ENCODE measurements at regions not wholly inside any gene's neighbourhood (a gene's known extent, or its start where the extent isn't known, plus 50 kb on each side); places are given as distances from the start of the nearest gene placed in this dataset.

DNA sequence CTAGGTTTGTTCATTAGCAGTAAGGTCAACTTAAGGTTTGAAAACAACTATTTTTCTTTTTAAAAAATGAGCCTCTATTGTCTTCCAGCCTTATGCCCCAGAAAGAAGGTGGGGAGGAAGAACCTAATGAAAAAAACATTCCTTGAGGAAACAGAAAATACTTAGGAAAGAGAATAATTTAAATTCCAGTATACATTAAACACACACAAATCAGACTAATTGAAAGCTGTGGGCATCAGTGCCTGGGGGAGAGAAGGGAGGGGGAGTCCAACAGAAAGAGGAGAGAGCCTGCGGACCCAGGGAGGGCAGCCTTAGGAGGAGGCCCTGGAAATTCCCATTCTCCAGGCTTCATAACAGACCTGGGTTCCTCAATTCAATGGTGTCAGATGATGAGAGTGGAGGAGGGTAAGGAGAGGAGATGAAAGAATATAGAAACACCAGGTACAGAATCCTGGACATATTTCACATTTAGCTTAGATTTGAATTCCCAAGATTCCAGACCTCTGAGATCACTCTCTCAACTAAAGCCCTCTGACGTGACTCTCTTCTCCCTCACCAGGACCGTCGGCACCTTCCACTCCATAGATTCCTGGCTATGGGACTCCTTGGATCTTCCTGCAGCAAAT is 320.5 kb upstream of the UMPS start:
- DNase-seq (ENCODE audit: low spot score), result no peak

DNA sequence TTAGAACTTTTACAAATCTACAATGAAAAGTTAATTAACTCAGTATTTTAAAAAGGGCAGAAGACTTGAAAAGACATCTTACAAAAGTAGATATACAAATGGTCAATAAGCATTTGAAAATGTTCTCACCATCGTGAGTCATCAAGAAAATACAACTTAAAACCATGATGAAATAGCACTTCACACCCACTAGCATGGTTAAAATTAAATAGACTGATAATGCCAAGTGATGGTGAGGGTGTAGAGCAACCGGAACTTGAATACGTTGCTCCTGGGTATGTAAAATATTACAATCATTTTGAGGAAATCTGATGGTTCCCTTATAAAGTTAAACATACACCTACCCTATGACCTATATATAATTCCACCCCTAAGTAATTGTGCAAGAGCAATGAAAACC is 319.8 kb upstream of the UMPS start:
- DNase-seq (ENCODE audit: low spot score), result no peak

DNA sequence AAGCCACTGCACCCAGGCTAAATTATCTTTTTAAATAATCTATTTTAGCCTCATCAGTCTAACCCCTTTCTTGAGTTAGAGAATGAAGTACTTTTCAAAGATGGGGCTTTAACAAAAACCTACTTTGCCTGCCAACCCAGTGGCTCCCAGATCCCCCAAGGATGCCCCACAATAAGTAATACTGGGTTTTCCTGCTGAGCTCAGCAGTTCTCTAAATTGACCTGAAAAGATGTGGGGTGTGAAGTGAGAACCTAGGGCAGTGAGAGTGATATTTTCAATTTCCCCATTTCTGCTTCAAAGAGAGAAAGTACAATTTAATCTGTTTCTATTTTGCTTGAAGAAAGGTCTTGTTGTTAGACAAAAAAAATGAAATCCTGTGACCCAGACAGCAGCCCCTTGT is 318.5 kb upstream of the UMPS start:
- no peak for DNase-seq (ENCODE audit: low spot score)

- DNase-seq (ENCODE audit: low spot score), result no peak
Measured at GRCh38 chr3:124412644-124413043, 317.6 kb upstream of the UMPS start.

DNA sequence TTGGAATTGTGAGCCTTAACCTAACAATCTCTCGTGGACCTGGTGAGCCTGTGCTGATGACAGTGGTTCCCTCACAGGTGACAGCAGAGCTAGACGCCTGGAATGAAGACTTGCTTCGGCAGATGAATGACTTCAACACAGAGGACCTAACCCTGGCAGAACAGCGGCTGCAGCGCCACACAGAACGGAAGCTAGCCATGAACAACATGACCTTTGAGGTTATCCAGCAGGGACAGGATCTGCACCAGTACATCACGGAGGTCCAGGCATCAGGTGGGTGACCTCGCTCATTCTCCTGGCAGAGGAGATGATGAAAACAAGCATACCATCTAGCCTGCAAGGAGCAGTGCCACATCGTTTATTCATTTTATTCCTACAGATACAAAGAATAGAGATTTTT is 316.9 kb upstream of the UMPS start:
- DNase-seq (ENCODE audit: low spot score), result no peak

DNA sequence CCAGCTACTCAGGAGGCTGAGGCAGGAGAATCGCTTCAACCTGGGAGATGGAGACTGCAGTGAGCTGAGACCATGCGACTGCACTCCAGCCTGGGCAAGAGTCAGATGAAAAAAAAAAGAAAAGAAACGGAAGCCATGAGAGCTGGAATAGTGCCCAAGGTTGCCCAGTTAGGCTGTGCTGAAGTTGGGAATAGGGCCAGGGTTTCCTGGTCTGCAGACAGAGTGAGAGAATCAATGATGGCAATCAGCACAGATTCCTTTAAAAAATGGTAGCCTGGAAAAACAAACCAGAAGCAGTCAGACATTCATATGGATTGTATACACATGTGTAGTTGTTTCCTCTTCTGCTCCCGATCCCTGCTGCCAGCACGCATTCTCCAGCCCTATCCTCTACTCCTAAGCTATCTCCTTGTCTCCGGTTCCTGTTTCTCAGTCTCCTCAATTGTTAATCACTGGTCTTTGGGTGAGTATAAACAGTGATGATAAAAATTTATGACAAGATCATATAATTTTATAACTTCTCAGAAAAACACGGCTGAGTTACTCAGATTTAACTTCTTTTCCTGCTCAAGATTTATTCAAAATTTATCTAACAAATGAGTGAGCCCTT is 316.2 kb upstream of the UMPS start:
- DNase-seq (ENCODE audit: low spot score), result no peak

DNA sequence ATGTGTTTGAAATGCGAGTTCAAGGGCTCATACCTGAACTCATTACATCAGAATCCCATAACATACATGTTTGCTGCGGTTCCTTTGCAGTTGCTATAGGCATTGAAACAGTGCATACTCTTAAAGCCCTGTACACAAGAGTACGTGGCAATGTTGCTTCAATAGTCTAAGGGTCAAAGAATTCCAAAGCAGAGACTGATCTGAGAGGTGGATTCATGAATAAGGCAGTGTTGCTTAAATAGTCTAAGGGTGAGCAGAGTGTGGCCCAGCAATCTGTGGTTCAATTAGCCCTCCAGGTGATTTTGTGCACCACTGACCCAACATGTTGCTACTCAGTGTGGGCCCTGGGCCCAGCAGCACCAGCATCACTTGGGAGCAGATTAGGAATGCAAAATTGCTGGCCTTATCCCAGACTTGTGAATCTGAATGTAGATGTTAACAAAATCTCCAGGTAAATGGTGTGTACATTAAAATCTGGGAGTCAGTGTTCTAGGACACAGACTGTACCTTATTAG is 314.7 kb upstream of the UMPS start:
- DNase-seq (ENCODE audit: low spot score), result no peak

DNA sequence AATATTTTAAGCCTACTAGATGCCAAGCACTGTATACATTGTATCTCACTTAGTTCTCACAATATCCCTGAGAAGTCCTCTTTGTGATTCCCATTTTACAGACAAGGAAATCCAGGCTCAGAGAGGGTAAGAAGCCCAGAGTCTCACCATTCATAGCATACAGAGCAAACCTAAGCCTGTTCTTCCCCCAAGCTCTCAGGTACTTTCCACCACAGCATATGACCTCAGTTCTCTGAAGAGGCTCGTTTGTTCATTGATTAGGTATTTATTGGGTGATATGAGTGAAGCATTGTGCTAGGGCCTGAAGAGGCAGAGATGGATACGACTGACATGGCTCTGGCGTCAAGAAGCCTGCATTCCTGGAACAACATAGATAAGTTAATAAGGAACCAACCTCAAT is 310.9 kb upstream of the UMPS start:
- no peak for DNase-seq (ENCODE audit: low spot score)

GRCh38 chr3:124420392-124420791 is 309.9 kb upstream of the UMPS start:
- no peak for DNase-seq (ENCODE audit: low spot score)

DNA sequence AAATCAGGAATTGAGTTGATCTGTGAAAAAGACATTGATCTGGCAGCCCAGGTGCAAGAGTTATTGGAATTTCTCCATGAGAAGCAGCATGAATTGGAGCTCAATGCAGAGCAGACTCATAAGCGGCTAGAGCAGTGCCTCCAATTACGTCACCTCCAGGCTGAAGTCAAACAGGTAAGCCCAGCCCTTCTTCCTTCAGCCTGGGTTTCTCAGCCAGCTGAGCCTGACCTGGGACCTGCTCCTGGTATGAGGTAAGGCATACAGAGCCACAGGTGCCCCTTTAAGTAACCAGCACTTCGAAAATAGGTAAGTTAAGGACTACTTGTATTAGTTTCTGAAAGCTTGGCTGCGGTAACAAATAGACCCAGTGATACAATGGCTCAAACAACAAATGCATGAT is 307.4 kb upstream of the UMPS start:
- no peak for DNase-seq (ENCODE audit: low spot score)

GRCh38 chr3:124424396-124424795 is 305.9 kb upstream of the UMPS start:
- no peak for DNase-seq (ENCODE audit: low spot score)

GRCh38 chr3:124425972-124426371 is 304.3 kb upstream of the UMPS start:
- no peak for DNase-seq (ENCODE audit: low spot score)

- no peak for DNase-seq (ENCODE audit: low spot score)
Measured at GRCh38 chr3:124428372-124429128, 301.7 kb upstream of the UMPS start.

GRCh38 chr3:124429129-124429815 is 301.0 kb upstream of the UMPS start:
- DNase-seq (ENCODE audit: low spot score), result peak; percentile 29

- DNase-seq (ENCODE audit: low spot score), result no peak
Measured at GRCh38 chr3:124431331-124431994, 298.8 kb upstream of the UMPS start.

DNA sequence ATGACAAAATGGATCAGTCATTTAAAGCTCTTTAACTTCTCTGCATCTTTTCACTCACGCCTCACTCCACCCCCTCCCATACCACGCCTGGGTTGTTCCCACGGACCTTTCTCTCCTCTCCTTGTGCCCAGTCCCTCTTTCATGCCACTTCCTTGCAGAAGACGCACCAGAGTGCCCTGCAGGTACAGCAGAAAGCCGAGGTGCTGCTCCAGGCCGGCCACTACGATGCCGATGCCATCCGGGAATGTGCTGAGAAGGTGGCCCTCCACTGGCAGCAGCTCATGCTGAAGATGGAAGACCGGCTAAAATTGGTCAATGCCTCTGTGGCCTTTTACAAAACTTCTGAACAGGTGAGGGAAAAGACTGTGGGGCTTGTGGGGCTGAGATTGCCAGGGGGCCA is 296.1 kb upstream of the UMPS start:
- no peak for DNase-seq (ENCODE audit: low spot score)

- no peak for DNase-seq (ENCODE audit: low spot score)
Measured at GRCh38 chr3:124435467-124435866, 294.8 kb upstream of the UMPS start.

DNA sequence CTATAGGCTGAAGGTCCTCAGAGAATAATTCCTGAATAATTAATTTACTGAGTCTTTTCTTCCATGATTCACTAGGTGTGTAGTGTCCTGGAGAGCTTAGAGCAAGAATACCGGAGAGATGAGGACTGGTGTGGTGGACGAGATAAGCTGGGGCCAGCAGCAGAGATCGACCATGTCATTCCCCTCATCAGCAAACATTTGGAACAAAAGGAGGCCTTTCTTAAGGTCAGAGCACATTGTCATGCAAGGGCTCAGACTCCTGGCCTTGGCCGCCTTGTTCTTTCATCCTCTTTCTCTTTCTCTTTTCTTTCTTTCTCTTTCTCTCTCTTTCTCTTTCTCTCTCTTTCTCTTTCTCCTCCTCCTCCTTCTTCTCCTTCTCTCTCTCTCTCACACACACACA is 291.4 kb upstream of the UMPS start:
- DNase-seq (ENCODE audit: low spot score), result no peak

DNA sequence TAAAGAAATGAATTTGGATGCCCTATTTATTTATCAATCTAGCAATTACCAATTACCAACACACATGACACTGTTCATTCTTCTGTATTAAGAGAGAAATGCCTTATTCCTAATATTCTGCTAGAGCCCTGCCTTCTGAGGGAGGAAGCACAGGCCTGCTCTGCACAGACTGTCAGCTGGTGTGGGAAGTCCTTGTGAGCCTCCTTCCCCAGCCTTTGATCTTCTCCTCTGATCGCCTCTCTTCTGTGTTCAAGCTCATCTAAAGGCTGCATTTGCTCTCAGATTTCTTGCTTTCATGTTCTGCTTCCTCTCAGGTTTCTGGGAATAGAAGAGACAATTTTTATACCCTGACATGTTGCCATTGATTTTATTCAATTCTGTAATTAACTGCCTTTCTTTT is 290.6 kb upstream of the UMPS start:
- no peak for DNase-seq (ENCODE audit: low spot score)

GRCh38 chr3:124441766-124442165 is 288.5 kb upstream of the UMPS start:
- no peak for DNase-seq (ENCODE audit: low spot score)

DNA sequence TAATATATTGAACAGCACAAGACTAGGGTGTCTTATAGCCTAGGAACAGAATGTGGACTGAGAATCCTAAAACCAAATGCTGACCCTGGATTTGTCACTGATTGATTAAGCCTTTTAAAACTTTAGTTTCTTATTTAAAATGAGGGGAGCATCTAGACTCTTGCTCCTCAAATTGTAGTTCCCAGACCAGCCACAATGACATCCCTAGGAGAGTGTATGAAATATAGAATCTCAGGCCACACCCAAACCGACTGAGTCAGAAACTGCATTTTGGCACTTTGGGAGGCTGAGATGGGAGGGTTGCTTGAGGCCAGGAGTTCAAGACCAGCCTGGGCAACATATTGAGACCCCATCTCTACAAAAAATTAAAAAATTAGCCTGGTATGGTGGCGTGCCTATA is 287.8 kb upstream of the UMPS start:
- no peak for DNase-seq (ENCODE audit: low spot score)

DNA sequence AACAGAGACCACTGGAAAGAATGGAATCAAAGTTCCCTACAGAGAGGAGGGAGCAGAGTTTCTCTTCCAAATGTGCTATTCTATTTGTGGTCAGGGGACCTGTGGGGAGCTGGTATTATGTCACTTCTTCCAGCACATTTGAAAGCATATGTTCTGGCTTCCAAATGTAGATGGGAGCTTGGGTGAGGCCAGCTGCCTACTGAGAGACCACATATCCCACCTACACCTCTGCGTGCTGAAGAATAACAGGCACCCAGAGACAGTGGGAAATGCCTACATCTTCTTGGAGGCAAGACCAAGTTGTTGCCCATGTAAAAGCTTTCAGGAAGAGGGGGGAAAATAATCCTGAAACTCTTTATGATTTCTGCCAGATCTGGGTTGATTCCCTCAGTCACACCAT is 286.8 kb upstream of the UMPS start:
- DNase-seq (ENCODE audit: low spot score), result no peak
